B cell (primary cell): ENCODE measurements at regions not wholly inside any gene's neighbourhood (a gene's known extent, or its start where the extent isn't known, plus 50 kb on each side); places are given as distances from the start of the nearest gene placed in this dataset.

Source experiments
- ATAC-seq: fragments of 200-7000 bp; cut with Tn5 transposase; one replicate; pipeline ENCODE4 v1.10.0; 2021; ENCODE audit warnings: low read depth, mild to moderate bottlenecking, moderate number of reproducible peaks, moderate library complexity
- CTCF ChIA-PET: fragments of 350-600 bp; sonication (Branson Sonifier 250); formaldehyde crosslinking; loops from one replicate; lab custom pipeline; 2021; ENCODE audit warnings: antibody characterized with exemption, inconsistent platforms; lab: Charles Lee
- POLR2A ChIA-PET: fragments of 350-600 bp; sonication (Branson Sonifier 250); formaldehyde crosslinking; loops from one replicate; lab custom pipeline; 2021; ENCODE audit warnings: antibody characterized with exemption; lab: Charles Lee
- DNase-seq: peaks from one replicate; pipeline ENCODE4 v3.0.0; 2013
- H2AFZ ChIP-seq: 2 replicates; pipeline ENCODE4 v1.6.1; 2012; ENCODE audit warnings: mild to moderate bottlenecking, low read depth, low read length; ENCODE audit not compliant: insufficient read depth, poor library complexity, severe bottlenecking
- H3K27ac ChIP-seq, 2 donors: 1 replicate in 1 of 2; 2 replicates in 1 of 2; pipeline ENCODE4 v1.5.1; 2012 to 2013; ENCODE audit warnings: low read length in 2 of 2, mild to moderate bottlenecking in 2 of 2, moderate library complexity in 1 of 2
- H3K27me3 ChIP-seq, 4 experiments: fragments of 200-600 bp in 1 of 4; sonication (generic) in 1 of 4; replicated peaks in 1 of 4; 1 replicate in 2 of 4; 2 replicates in 2 of 4; pipeline versions ENCODE4 v1.6.1 to v1.7.0; 2013 to 2016; ENCODE audit warnings: low read length in 3 of 4, mild to moderate bottlenecking in 2 of 4, mixed read lengths in 1 of 4, moderate library complexity in 1 of 4; ENCODE audit not compliant: insufficient read depth in 4 of 4, control insufficient read depth in 3 of 4; ENCODE audit errors: control extremely low read depth in 1 of 4
- H3K36me3 ChIP-seq, 2 experiments: replicated peaks in 1 of 2; 1 replicate in 1 of 2; 2 replicates in 1 of 2; pipeline versions ENCODE4 v1.6.1 to v1.7.1; 2013; ENCODE audit warnings: low read length in 1 of 2; ENCODE audit not compliant: insufficient read depth in 2 of 2, control insufficient read depth in 1 of 2; ENCODE audit errors: control extremely low read depth in 1 of 2, extremely low read depth in 1 of 2
- H3K4me1 ChIP-seq, 2 donors: fragments of 200-600 bp in 1 of 2; sonication (generic) in 1 of 2; 1 replicate in 1 of 2; 2 replicates in 1 of 2; pipeline versions ENCODE4 v1.5.1 to v1.6.1; 2013 to 2017; ENCODE audit warnings: low read length in 2 of 2; ENCODE audit not compliant: control insufficient read depth in 2 of 2, insufficient read depth in 2 of 2
- H3K4me2 ChIP-seq: replicated peaks from 2 replicates; pipeline ENCODE3; 2012; ENCODE audit warnings: mild to moderate bottlenecking, low read depth, low read length; ENCODE audit not compliant: poor library complexity, severe bottlenecking
- H3K4me3 ChIP-seq, 5 experiments: fragments of 200-600 bp in 1 of 5; sonication (generic) in 1 of 5; 1 replicate in 3 of 5; 2 replicates in 2 of 5; pipeline versions ENCODE4 v1.5.1 to v1.7.0; 2011 to 2016; ENCODE audit warnings: low read length in 4 of 5, mild to moderate bottlenecking in 4 of 5, low read depth in 2 of 5, control low read depth in 1 of 5, moderate library complexity in 1 of 5; ENCODE audit not compliant: insufficient read depth in 1 of 5; ENCODE audit errors: control extremely low read depth in 1 of 5, extremely low read depth in 1 of 5
- H3K79me2 ChIP-seq: fragments of 200-600 bp; sonication (generic); one replicate; pipeline ENCODE4 v1.6.0; 2016; ENCODE audit warnings: low read length; ENCODE audit not compliant: control insufficient read depth, insufficient read depth
- H3K9ac ChIP-seq: fragments of 200-600 bp; sonication (generic); 2 replicates; pipeline ENCODE4 v1.6.1; 2017; ENCODE audit warnings: mild to moderate bottlenecking, low read length, moderate library complexity
- H3K9me3 ChIP-seq, 3 donors: one replicate each; pipeline versions ENCODE4 v1.6.1 to v1.7.1; 2013; ENCODE audit warnings: low read length in 2 of 3; ENCODE audit not compliant: control insufficient read depth in 2 of 3, insufficient read depth in 1 of 3; ENCODE audit errors: control extremely low read depth in 1 of 3
- H4K20me1 ChIP-seq: 2 replicates; pipeline ENCODE4 v1.6.0; 2012; ENCODE audit warnings: mild to moderate bottlenecking, low read length; ENCODE audit not compliant: insufficient read depth, control insufficient read depth, poor library complexity, severe bottlenecking
- H3K27ac Mint-ChIP-seq: one replicate; pipeline ENCODE4 v1.8.0; 2021; ENCODE audit warnings: mixed read lengths
- H3K27me3 Mint-ChIP-seq: one replicate; pipeline ENCODE4 v1.8.0; 2021; ENCODE audit warnings: mixed read lengths
- H3K4me1 Mint-ChIP-seq: one replicate; pipeline ENCODE4 v1.8.0; 2021; ENCODE audit warnings: mixed read lengths
- H3K4me3 Mint-ChIP-seq: one replicate; pipeline ENCODE4 v1.8.0; 2021; ENCODE audit warnings: mixed read lengths
- H3K9me3 Mint-ChIP-seq: one replicate; pipeline ENCODE4 v1.8.0; 2022; ENCODE audit warnings: mixed read lengths; ENCODE audit not compliant: insufficient read depth
- CTCF ChIP-seq: fragments of 200-600 bp; IDR thresholded peaks from one replicate; pipeline ENCODE4 v1.8.0; 2022; ENCODE audit warnings: antibody characterized with exemption, mild to moderate bottlenecking
- EZH2 ChIP-seq: IDR thresholded peaks from 2 replicates; pipeline ENCODE4 v1.6.1; 2012; ENCODE audit warnings: borderline replicate concordance, low read depth, mild to moderate bottlenecking, moderate library complexity, low read length; ENCODE audit not compliant: insufficient read depth, poor library complexity, severe bottlenecking
- WGBS: methylation state at CpG from one replicate; pipeline ENCODE4 v1.1.5; 2013; ENCODE audit warnings: missing lambda C conversion rate; ENCODE audit not compliant: insufficient coverage; 5-methylcytosine and 5-hydroxymethylcytosine counted together
- intact Hi-C: fragments of 100-400 bp; cut with micrococcal nuclease; formaldehyde crosslinking; loops from one replicate; pipeline ENCODE4 v1.10.0; 2022

GRCh38 chr1:221841983-221842335 is 100.1 kb upstream of the DUSP10 start:
- H3K27me3 Mint-ChIP-seq, result no peaks in the 10 kb centered on the region
- intact Hi-C loops, result loop anchor here (2.0 kb wide), 1 partner anchor 19 kb away; no protein-coding TSS in a partner anchor
- no peak for ATAC-seq
- H2AFZ ChIP-seq, result no peak overlapping the region
- H3K27ac ChIP-seq, result no peak overlapping the region
- no peaks in the 10 kb centered on the region for H4K20me1 ChIP-seq
- no peaks in the 10 kb centered on the region for H3K9me3 ChIP-seq
- no peaks in the 10 kb centered on the region for H3K36me3 ChIP-seq
- no peak for DNase-seq
- H3K4me3 Mint-ChIP-seq, result no peak overlapping the region
- TF ChIP-seq CTCF, result no peak
- no peak for TF ChIP-seq EZH2
- no peak overlapping the region for H3K4me3 ChIP-seq
- ChIA-PET POLR2A (interaction anchor here (3.1 kb wide), 1 partner anchor 99 kb away, joined by 21 read pairs; the partner anchor contains the start of gene DUSP10), CTCF (interaction anchor here (0.9 kb wide), 1 partner anchor 14 kb away, joined by 3 read pairs; no protein-coding TSS in a partner anchor)
- H3K79me2 ChIP-seq, result no peaks in the 10 kb centered on the region
- peaks cover 40% of the 10 kb centered on the region for H3K4me1 Mint-ChIP-seq
- peaks cover 30 to 34% of the 10 kb centered on the region in 2 donors for H3K4me1 ChIP-seq
- H3K27ac Mint-ChIP-seq, result peak overlapping the region; percentile 51
- H3K9me3 Mint-ChIP-seq, result no peaks in the 10 kb centered on the region
- no peaks in the 10 kb centered on the region for H3K27me3 ChIP-seq
- no peak overlapping the region for H3K9ac ChIP-seq
- no peak overlapping the region for H3K4me2 ChIP-seq

- TF ChIP-seq EZH2, result no peak
- no peak for TF ChIP-seq CTCF
These were observed 99.5 kb upstream of the DUSP10 start for GRCh38 chr1:221841251-221841982.

More at GRCh38 chr1:221841251-221841982, 99.5 kb upstream of the DUSP10 start:
- no peak overlapping the region for H3K4me3 Mint-ChIP-seq
- no peak for DNase-seq
- no peak overlapping the region for H3K4me2 ChIP-seq
- intact Hi-C loops, result loop anchor here (2.0 kb wide), 1 partner anchor 19 kb away; no protein-coding TSS in a partner anchor
- ATAC-seq, result no peak
- H3K27ac ChIP-seq, result no peak overlapping the region
- no peak overlapping the region for H3K4me3 ChIP-seq
- no peaks in the 10 kb centered on the region for H4K20me1 ChIP-seq
- H3K27me3 Mint-ChIP-seq, result no peaks in the 10 kb centered on the region
- H3K79me2 ChIP-seq, result no peaks in the 10 kb centered on the region
- no peaks in the 10 kb centered on the region for H3K9me3 ChIP-seq
- H2AFZ ChIP-seq, result no peak overlapping the region
- no CpG with 5 or more reads among the region's 4 CpGs for WGBS
- H3K36me3 ChIP-seq, result no peaks in the 10 kb centered on the region
- no peaks in the 10 kb centered on the region for H3K27me3 ChIP-seq
- ChIA-PET CTCF (interaction anchor here (0.9 to 1.7 kb wide), 4 partner anchors 15 to 97 kb away, joined by 3 read pairs; no protein-coding TSS in a partner anchor), POLR2A (interaction anchor here (3.1 kb wide), 1 partner anchor 99 kb away, joined by 21 read pairs; the partner anchor contains the start of gene DUSP10)
- H3K4me1 Mint-ChIP-seq, result peaks cover 42% of the 10 kb centered on the region
- H3K4me1 ChIP-seq, result peaks cover 30 to 34% of the 10 kb centered on the region in 2 donors
- no peak overlapping the region for H3K9ac ChIP-seq
- no peaks in the 10 kb centered on the region for H3K9me3 Mint-ChIP-seq
- H3K27ac Mint-ChIP-seq, result peak overlapping the region; percentile 75
